CD4-positive, alpha-beta memory T cell (primary cell): ENCODE measurements at regions not wholly inside any gene's neighbourhood (a gene's known extent, or its start where the extent isn't known, plus 50 kb on each side); places are given as distances from the start of the nearest gene placed in this dataset.

Experiments used
- CTCF ChIA-PET: fragments of 350-600 bp; sonication (Branson Sonifier 250); formaldehyde crosslinking; loops from one replicate; lab custom pipeline; 2021; ENCODE audit warnings: inconsistent platforms; ENCODE audit not compliant: partially characterized antibody; lab: Charles Lee
- POLR2A ChIA-PET: fragments of 350-600 bp; sonication (Branson Sonifier 250); formaldehyde crosslinking; loops from one replicate; lab custom pipeline; 2021; ENCODE audit not compliant: partially characterized antibody; lab: Charles Lee
- DNase-seq, 5 donors: peaks; one replicate each; pipeline versions ENCODE4 v3.0.0 to v3.0.0-alpha.2; 2020 to 2022; ENCODE audit warnings: mixed read lengths in 1 of 5
- H3K27ac ChIP-seq: one replicate; pipeline ENCODE4 v1.7.0; 2013; ENCODE audit warnings: low read depth, low read length
- H3K27me3 ChIP-seq: 2 replicates; pipeline ENCODE4 v1.7.0; 2013; ENCODE audit warnings: mild to moderate bottlenecking, low read length, moderate library complexity; ENCODE audit not compliant: insufficient read depth
- H3K36me3 ChIP-seq: 2 replicates; pipeline ENCODE4 v1.7.0; 2013; ENCODE audit warnings: mild to moderate bottlenecking, low read length, moderate library complexity; ENCODE audit not compliant: insufficient read depth
- H3K4me1 ChIP-seq: 2 replicates; pipeline ENCODE4 v1.7.0; 2013; ENCODE audit warnings: mild to moderate bottlenecking, low read length, moderate library complexity; ENCODE audit not compliant: insufficient read depth
- H3K4me3 ChIP-seq, 2 donors: one replicate each; pipeline ENCODE4 v1.7.0; 2013; ENCODE audit warnings: low read length in 2 of 2, mild to moderate bottlenecking in 1 of 2
- H3K9me3 ChIP-seq, 2 donors: one replicate each; pipeline ENCODE4 v1.7.0; 2013; ENCODE audit warnings: low read length in 2 of 2, control low read depth in 1 of 2; ENCODE audit not compliant: control insufficient read depth in 1 of 2
- H3K27ac Mint-ChIP-seq, 7 donors: one replicate each; pipeline ENCODE4 v1.8.0; 2020 to 2021; ENCODE audit warnings: mixed read lengths in 7 of 7, mild to moderate bottlenecking in 6 of 7, inconsistent platforms in 3 of 7, moderate library complexity in 3 of 7
- H3K27me3 Mint-ChIP-seq, 2 donors: one replicate each; pipeline ENCODE4 v1.8.0; 2020 to 2021; ENCODE audit warnings: mixed read lengths in 2 of 2
- H3K36me3 Mint-ChIP-seq, 2 donors: one replicate each; pipeline ENCODE4 v1.8.0; 2020 to 2021; ENCODE audit warnings: mixed read lengths in 2 of 2, inconsistent platforms in 1 of 2, mild to moderate bottlenecking in 1 of 2
- H3K4me1 Mint-ChIP-seq, 4 donors: one replicate each; pipeline ENCODE4 v1.8.0; 2020 to 2021; ENCODE audit warnings: mixed read lengths in 4 of 4, mild to moderate bottlenecking in 1 of 4
- H3K4me3 Mint-ChIP-seq, 8 donors: one replicate each; pipeline ENCODE4 v1.8.0; 2020 to 2021; ENCODE audit warnings: mixed read lengths in 8 of 8, mild to moderate bottlenecking in 7 of 8, moderate library complexity in 6 of 8, inconsistent platforms in 3 of 8
- H3K9me3 Mint-ChIP-seq, 8 donors: one replicate each; pipeline ENCODE4 v1.8.0; 2020 to 2021; ENCODE audit warnings: mixed read lengths in 8 of 8, mild to moderate bottlenecking in 5 of 8, inconsistent platforms in 3 of 8, moderate library complexity in 1 of 8
- intact Hi-C: fragments of 100-400 bp; cut with micrococcal nuclease; formaldehyde crosslinking; loops from one replicate; pipeline ENCODE4 v1.15.1; 2023

DNA sequence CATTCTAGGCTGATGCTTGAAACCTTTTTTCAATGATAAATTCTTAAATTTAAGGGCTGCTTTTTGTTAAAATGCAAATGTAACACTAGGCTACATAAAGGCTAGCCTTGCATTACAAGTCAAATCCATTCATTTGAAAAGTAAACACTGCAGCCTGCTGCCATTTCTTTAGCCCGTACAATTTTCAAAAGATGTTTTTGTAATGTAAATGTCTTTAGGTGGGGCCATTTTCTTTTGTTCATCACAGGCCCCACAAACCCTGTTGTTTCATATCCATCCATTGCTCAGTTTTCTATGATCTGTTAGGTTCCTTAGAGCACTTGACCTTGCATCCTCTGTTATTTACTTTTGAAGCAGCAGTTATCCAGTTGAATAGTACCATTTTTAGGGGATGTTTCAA is 296.2 kb upstream of the AMOT start:
- H3K4me3 Mint-ChIP-seq = no peak overlapping the region
- peaks cover 0 to 2% (median 0%) of the 10 kb centered on the region in 8 donors for H3K9me3 Mint-ChIP-seq
- no peak overlapping the region for H3K27ac ChIP-seq
- no peak overlapping the region for H3K4me3 ChIP-seq
- intact Hi-C loops = no loop called here
- no peak overlapping the region for H3K27ac Mint-ChIP-seq
- H3K27me3 ChIP-seq = no peaks in the 10 kb centered on the region
- no peaks in the 10 kb centered on the region for H3K36me3 Mint-ChIP-seq
- CTCF ChIA-PET = no interaction called here
- H3K27me3 Mint-ChIP-seq = no peaks in the 10 kb centered on the region
- DNase-seq = no peak
- no peaks in the 10 kb centered on the region for H3K4me1 Mint-ChIP-seq
- POLR2A ChIA-PET = no interaction called here
- H3K36me3 ChIP-seq = no peaks in the 10 kb centered on the region
- no peaks in the 10 kb centered on the region for H3K9me3 ChIP-seq
- H3K4me1 ChIP-seq = no peaks in the 10 kb centered on the region

DNA sequence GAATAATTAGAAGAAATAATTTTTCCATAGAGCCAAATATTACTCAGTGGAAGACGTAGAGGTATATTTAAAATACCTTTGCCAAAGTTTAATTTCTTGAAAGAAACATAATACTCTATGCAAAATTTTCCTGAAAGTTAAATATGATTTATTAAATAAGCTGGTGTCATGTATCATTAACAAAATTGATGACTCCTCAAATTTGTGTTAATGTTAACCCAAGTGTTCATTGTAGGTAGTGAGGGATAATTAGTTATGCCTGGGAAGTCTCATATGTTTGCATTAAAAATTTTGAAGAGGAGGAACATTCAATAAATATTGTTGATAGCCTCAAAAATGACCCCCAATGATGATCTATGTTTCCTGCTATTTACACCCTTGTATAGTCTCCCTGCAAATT is 292.7 kb upstream of the AMOT start:
- Mint-ChIP-seq H3K27ac (no peak overlapping the region), H3K9me3 (peaks cover 0 to 5% (median 0%) of the 10 kb centered on the region in 8 donors), H3K4me3 (no peak overlapping the region), H3K27me3 (no peaks in the 10 kb centered on the region), H3K4me1 (no peaks in the 10 kb centered on the region), H3K36me3 (no peaks in the 10 kb centered on the region)
- H3K4me3 ChIP-seq = no peak overlapping the region
- H3K9me3 ChIP-seq = no peaks in the 10 kb centered on the region
- no peaks in the 10 kb centered on the region for H3K27me3 ChIP-seq
- ChIA-PET POLR2A (no interaction called here), CTCF (no interaction called here)
- no peaks in the 10 kb centered on the region for H3K4me1 ChIP-seq
- no peak for DNase-seq
- no peak overlapping the region for H3K27ac ChIP-seq
- no peaks in the 10 kb centered on the region for H3K36me3 ChIP-seq
- intact Hi-C loops = no loop called here

DNA sequence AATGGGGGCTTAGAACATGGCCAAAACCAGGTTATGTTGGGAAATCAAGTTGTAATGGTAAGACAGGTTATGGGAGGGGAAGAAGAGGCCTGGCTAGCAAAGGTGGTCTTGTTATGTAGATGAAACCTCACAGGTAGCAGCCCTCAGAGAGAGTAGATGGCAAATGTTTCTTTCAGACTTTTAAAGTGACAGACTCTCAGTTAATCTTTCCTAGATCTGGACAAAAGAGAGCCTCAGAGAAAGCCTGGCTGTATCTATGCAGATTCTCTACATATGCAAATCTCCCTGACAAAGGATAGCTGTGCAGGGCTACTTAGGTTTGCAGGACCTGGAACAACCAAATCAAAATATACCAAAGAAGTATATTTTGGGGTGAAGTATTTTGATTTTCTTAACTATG is 284.1 kb upstream of the AMOT start:
- no peaks in the 10 kb centered on the region for H3K27me3 ChIP-seq
- H3K4me3 ChIP-seq = no peak overlapping the region
- no peak for DNase-seq
- no peak overlapping the region for H3K27ac Mint-ChIP-seq
- CTCF ChIA-PET = no interaction called here
- no peaks in the 10 kb centered on the region for H3K4me1 ChIP-seq
- H3K36me3 Mint-ChIP-seq = no peaks in the 10 kb centered on the region
- H3K4me1 Mint-ChIP-seq = no peaks in the 10 kb centered on the region
- H3K9me3 Mint-ChIP-seq = peaks cover 0 to 9% (median 1%) of the 10 kb centered on the region in 8 donors
- POLR2A ChIA-PET = no interaction called here
- H3K27me3 Mint-ChIP-seq = no peaks in the 10 kb centered on the region
- H3K36me3 ChIP-seq = no peaks in the 10 kb centered on the region
- intact Hi-C loops = no loop called here
- no peak overlapping the region for H3K4me3 Mint-ChIP-seq
- no peak overlapping the region for H3K27ac ChIP-seq
- H3K9me3 ChIP-seq = no peaks in the 10 kb centered on the region

DNA sequence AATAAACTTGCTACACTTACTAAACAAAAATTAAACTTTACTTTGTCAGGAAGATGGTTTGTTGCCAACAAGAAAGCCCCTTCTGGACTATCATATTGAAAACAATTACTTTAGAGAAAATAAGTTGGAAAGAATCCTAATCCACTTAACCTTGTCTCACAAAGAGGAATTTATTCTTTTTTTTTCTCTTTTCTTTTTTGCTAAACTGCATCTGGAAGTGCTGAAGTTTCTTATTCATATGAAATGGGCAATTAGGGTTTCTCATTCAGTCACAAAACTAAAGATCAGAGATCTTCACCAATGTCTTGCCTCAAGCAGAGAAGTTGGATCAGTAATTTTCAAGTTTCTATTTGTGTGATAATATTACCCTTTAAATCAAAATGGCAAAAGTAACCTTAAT is 234.9 kb upstream of the AMOT start:
- H3K27ac Mint-ChIP-seq = no peak overlapping the region
- no peak for DNase-seq
- Histone ChIP-seq H3K9me3 (no peaks in the 10 kb centered on the region), H3K4me3 (no peak overlapping the region), H3K27me3 (no peaks in the 10 kb centered on the region), H3K27ac (no peak overlapping the region), H3K36me3 (no peaks in the 10 kb centered on the region), H3K4me1 (no peaks in the 10 kb centered on the region)
- peaks cover 0 to 3% (median 0%) of the 10 kb centered on the region in 8 donors for H3K9me3 Mint-ChIP-seq
- CTCF ChIA-PET = no interaction called here
- H3K4me1 Mint-ChIP-seq = no peaks in the 10 kb centered on the region
- no peak overlapping the region for H3K4me3 Mint-ChIP-seq
- no peaks in the 10 kb centered on the region for H3K27me3 Mint-ChIP-seq
- POLR2A ChIA-PET = no interaction called here
- no peaks in the 10 kb centered on the region for H3K36me3 Mint-ChIP-seq
- intact Hi-C loops = no loop called here

DNA sequence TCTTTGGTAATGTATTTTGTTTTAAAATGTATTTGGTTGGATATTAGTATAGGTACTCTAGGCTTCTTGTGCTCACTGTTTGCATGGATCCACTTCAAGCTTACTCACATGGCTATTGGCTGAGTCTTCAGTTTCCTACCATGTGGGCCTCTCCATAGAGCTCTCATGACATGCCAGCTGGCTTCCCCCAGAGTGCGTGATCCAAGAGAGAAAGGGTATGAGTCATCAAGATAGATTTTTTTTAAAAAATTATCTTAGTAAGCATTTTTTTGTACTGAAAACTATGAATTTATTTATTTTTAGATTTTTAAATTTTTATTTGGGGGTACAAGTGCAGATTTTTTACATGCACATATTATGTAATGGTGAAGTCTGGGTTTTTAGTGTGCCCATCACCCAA is 219.1 kb upstream of the AMOT start:
- Mint-ChIP-seq H3K36me3 (no peaks in the 10 kb centered on the region), H3K4me3 (no peak overlapping the region), H3K27ac (no peak overlapping the region), H3K4me1 (no peaks in the 10 kb centered on the region), H3K9me3 (peaks cover 0 to 10% (median 4%) of the 10 kb centered on the region in 8 donors), H3K27me3 (no peaks in the 10 kb centered on the region)
- Histone ChIP-seq H3K27me3 (no peaks in the 10 kb centered on the region), H3K4me3 (no peak overlapping the region), H3K9me3 (no peaks in the 10 kb centered on the region), H3K4me1 (no peaks in the 10 kb centered on the region), H3K36me3 (no peaks in the 10 kb centered on the region), H3K27ac (no peak overlapping the region)
- DNase-seq = no peak
- ChIA-PET CTCF (no interaction called here), POLR2A (no interaction called here)
- intact Hi-C loops = no loop called here

DNA sequence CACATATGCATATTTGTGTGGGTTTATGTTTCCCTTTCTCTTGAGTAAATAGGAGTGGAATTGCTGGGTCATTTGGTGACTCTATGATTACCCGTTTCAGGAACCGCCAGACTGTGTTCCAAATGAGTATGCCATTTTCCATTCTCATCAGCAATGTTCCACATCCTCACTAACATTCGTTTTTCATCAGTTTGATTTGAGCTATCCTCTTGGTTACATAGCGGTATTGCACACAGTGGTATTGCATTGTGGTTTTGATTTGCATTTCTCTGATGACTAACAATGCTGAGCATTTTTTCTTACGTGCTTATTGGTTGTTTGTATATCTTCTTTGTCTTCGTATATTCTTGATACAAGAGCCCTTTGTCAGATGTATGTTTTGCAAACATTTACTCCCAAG is 218.0 kb upstream of the AMOT start:
- no peaks in the 10 kb centered on the region for H3K9me3 ChIP-seq
- Mint-ChIP-seq H3K36me3 (no peaks in the 10 kb centered on the region), H3K27me3 (no peaks in the 10 kb centered on the region), H3K27ac (no peak overlapping the region), H3K4me3 (no peak overlapping the region), H3K4me1 (no peaks in the 10 kb centered on the region), H3K9me3 (peaks cover 0 to 4% (median 1%) of the 10 kb centered on the region in 8 donors)
- no peak overlapping the region for H3K4me3 ChIP-seq
- intact Hi-C loops = no loop called here
- no peak for DNase-seq
- no peaks in the 10 kb centered on the region for H3K4me1 ChIP-seq
- POLR2A ChIA-PET = no interaction called here
- no peaks in the 10 kb centered on the region for H3K27me3 ChIP-seq
- no peak overlapping the region for H3K27ac ChIP-seq
- H3K36me3 ChIP-seq = no peaks in the 10 kb centered on the region
- CTCF ChIA-PET = no interaction called here

DNA sequence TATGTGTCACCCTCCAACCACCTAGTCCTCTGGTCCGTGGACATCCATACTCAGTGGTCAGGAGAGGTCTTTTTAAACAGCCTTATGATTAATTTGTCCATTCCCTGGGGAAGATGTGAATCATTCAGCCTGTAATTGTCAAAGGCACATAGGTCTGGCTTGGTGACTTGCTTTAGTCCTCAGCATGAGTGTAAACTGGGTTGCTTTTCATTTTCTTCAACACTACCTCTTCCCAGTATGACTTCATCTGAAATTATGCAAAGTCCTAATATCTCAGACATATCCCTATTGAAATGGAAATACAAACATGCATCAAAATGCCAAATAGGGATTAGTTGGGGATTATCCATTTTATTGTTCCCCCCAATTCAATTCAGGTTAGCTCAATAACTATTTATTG is 208.3 kb upstream of the AMOT start:
- no peak for DNase-seq
- Histone ChIP-seq H3K4me1 (no peaks in the 10 kb centered on the region), H3K36me3 (no peaks in the 10 kb centered on the region), H3K27ac (no peak overlapping the region), H3K9me3 (no peaks in the 10 kb centered on the region), H3K4me3 (no peak overlapping the region), H3K27me3 (no peaks in the 10 kb centered on the region)
- ChIA-PET POLR2A (no interaction called here), CTCF (no interaction called here)
- intact Hi-C loops = no loop called here
- no peaks in the 10 kb centered on the region for H3K36me3 Mint-ChIP-seq
- H3K4me3 Mint-ChIP-seq = no peak overlapping the region
- peaks cover 0 to 1% of the 10 kb centered on the region in 2 donors for H3K27me3 Mint-ChIP-seq
- H3K4me1 Mint-ChIP-seq = no peaks in the 10 kb centered on the region
- H3K9me3 Mint-ChIP-seq = peaks cover 0 to 8% (median 0%) of the 10 kb centered on the region in 8 donors
- H3K27ac Mint-ChIP-seq = no peak overlapping the region

DNA sequence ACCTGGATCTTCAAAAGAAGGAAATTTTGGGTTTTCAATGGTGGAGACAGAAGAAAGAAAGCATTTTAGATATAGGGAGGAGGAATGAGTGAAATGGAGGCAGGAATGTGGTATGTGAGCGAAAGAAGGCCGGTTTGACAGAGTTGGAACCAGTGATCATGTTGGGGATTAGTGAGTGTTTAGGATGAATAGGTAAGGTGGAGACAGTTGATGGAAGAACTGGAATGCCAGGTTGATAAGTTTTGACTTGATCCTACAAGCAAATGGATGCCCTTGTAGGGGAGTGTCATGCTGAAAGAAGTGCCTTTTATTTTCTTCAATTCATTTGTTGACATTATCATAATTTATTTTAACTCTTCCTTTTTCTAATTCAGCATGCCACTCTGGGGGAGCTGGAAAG is 207.8 kb upstream of the AMOT start:
- H3K9me3 Mint-ChIP-seq = peaks cover 0 to 8% (median 0%) of the 10 kb centered on the region in 8 donors
- CTCF ChIA-PET = no interaction called here
- intact Hi-C loops = no loop called here

More for the DNA sequence above, 207.8 kb upstream of the AMOT start:
- Mint-ChIP-seq H3K27me3 (peaks cover 0 to 1% of the 10 kb centered on the region in 2 donors), H3K36me3 (no peaks in the 10 kb centered on the region), H3K4me1 (no peaks in the 10 kb centered on the region), H3K4me3 (no peak overlapping the region), H3K27ac (no peak overlapping the region)
- Histone ChIP-seq H3K36me3 (no peaks in the 10 kb centered on the region), H3K27ac (no peak overlapping the region), H3K4me1 (no peaks in the 10 kb centered on the region), H3K9me3 (no peaks in the 10 kb centered on the region), H3K27me3 (no peaks in the 10 kb centered on the region), H3K4me3 (no peak overlapping the region)
- POLR2A ChIA-PET = no interaction called here
- no peak for DNase-seq
